Liver (tissue), 7 donors: ENCODE measurements at regions not wholly inside any gene's neighbourhood (a gene's known extent, or its start where the extent isn't known, plus 50 kb on each side); places are given as distances from the start of the nearest gene placed in this dataset.
"Not testable (repeated sequence)": the region's sequence is repeated elsewhere in the genome, so short reads cannot be mapped to it uniquely, and the experiment has no call there.

Source experiments
- DNase-seq: peaks from one replicate; pipeline ENCODE4 v3.0.0-alpha.2; 2017; ENCODE audit warnings: low spot score
- H3K27ac ChIP-seq, 2 donors: one replicate each; pipeline ENCODE4 v1.7.0; 2013; ENCODE audit warnings: inconsistent platforms in 2 of 2, low read length in 2 of 2, control low read depth in 1 of 2, low read depth in 1 of 2, mild to moderate bottlenecking in 1 of 2
- H3K27me3 ChIP-seq, 4 donors: one replicate each; pipeline versions ENCODE4 v1.6.1 to v1.7.0; 2013; ENCODE audit warnings: low read length in 3 of 4, inconsistent platforms in 1 of 4, mild to moderate bottlenecking in 1 of 4, moderate library complexity in 1 of 4; ENCODE audit not compliant: control insufficient read depth in 4 of 4, insufficient read depth in 4 of 4
- H3K36me3 ChIP-seq, 4 donors: one replicate each; pipeline versions ENCODE4 v1.6.1 to v1.7.0; 2013; ENCODE audit warnings: low read length in 3 of 4, mild to moderate bottlenecking in 3 of 4, low read depth in 1 of 4, moderate library complexity in 1 of 4; ENCODE audit not compliant: control insufficient read depth in 4 of 4, insufficient read depth in 3 of 4
- H3K4me1 ChIP-seq, 4 donors: one replicate each; pipeline versions ENCODE4 v1.6.1 to v1.7.0; 2013; ENCODE audit warnings: low read length in 3 of 4, mild to moderate bottlenecking in 3 of 4, moderate library complexity in 1 of 4; ENCODE audit not compliant: control insufficient read depth in 4 of 4, insufficient read depth in 4 of 4
- H3K4me3 ChIP-seq, 3 donors: one replicate each; pipeline versions ENCODE4 v1.6.1 to v1.7.0; 2013; ENCODE audit warnings: low read length in 3 of 3, control low read depth in 1 of 3, low read depth in 1 of 3, mild to moderate bottlenecking in 1 of 3
- H3K9ac ChIP-seq, 2 donors: one replicate each; pipeline ENCODE4 v1.7.0; 2013; ENCODE audit warnings: low read length in 2 of 2, mild to moderate bottlenecking in 2 of 2, moderate library complexity in 2 of 2, control low read depth in 1 of 2, low read depth in 1 of 2
- H3K9me3 ChIP-seq, 4 donors: one replicate each; pipeline versions ENCODE4 v1.6.1 to v1.7.0; 2013; ENCODE audit warnings: low read length in 3 of 4; ENCODE audit not compliant: control insufficient read depth in 4 of 4
- EGR1 ChIP-seq, 2 donors: IDR thresholded peaks; 2 replicates each; pipeline ENCODE4 v1.6.1; 2016 to 2018; ENCODE audit warnings: antibody characterized with exemption in 2 of 2, low read depth in 2 of 2
- FOXA1 ChIP-seq: IDR thresholded peaks from 2 replicates; pipeline ENCODE4 v1.6.1; 2016; ENCODE audit warnings: antibody characterized with exemption
- FOXA2 ChIP-seq: IDR thresholded peaks from 2 replicates; pipeline ENCODE4 v1.6.1; 2016; ENCODE audit warnings: antibody characterized with exemption
- HNF4A ChIP-seq, 2 donors: conservative IDR thresholded peaks; 2 replicates each; pipeline ENCODE4 v1.6.1; 2016; ENCODE audit warnings: antibody characterized with exemption in 2 of 2, mild to moderate bottlenecking in 2 of 2
- HNF4G ChIP-seq: IDR thresholded peaks from 2 replicates; pipeline ENCODE4 v1.6.1; 2016; ENCODE audit warnings: antibody characterized with exemption
- MAX ChIP-seq: IDR thresholded peaks from 2 replicates; pipeline ENCODE4 v1.6.1; 2016; ENCODE audit warnings: antibody characterized with exemption
- TAF1 ChIP-seq: conservative IDR thresholded peaks from 2 replicates; pipeline ENCODE4 v1.6.1; 2016; ENCODE audit warnings: antibody characterized with exemption, mild to moderate bottlenecking
- YY1 ChIP-seq: IDR thresholded peaks from 2 replicates; pipeline ENCODE4 v1.6.1; 2016; ENCODE audit warnings: antibody characterized with exemption, mild to moderate bottlenecking
- WGBS: extraction: QIAGEN DNeasy Blood & Tissue Kit; methylation state at CpG from one replicate; pipeline ENCODE4 v1.1.7; 2013; 5-methylcytosine and 5-hydroxymethylcytosine counted together
- TF ChIP-seq, protein P1 (sequence below): IDR thresholded peaks from 2 replicates; pipeline ENCODE4 v1.6.1; 2016; ENCODE audit warnings: antibody characterized with exemption
- TF ChIP-seq, protein P2 (sequence below): IDR thresholded peaks from 2 replicates; pipeline ENCODE4 v1.6.1; 2016; ENCODE audit warnings: antibody characterized with exemption
- donor health status: healthy.
- donor health status: healthy.
- donor health status: healthy.
- donor health status: healthy.

GRCh38 chr4:28835501-28835900, 1884.7 kb upstream of the PCDH7 start (continued):
- TF ChIP-seq, protein P1, sequence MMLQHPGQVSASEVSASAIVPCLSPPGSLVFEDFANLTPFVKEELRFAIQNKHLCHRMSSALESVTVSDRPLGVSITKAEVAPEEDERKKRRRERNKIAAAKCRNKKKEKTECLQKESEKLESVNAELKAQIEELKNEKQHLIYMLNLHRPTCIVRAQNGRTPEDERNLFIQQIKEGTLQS = no peak
- TF ChIP-seq, protein P2, sequence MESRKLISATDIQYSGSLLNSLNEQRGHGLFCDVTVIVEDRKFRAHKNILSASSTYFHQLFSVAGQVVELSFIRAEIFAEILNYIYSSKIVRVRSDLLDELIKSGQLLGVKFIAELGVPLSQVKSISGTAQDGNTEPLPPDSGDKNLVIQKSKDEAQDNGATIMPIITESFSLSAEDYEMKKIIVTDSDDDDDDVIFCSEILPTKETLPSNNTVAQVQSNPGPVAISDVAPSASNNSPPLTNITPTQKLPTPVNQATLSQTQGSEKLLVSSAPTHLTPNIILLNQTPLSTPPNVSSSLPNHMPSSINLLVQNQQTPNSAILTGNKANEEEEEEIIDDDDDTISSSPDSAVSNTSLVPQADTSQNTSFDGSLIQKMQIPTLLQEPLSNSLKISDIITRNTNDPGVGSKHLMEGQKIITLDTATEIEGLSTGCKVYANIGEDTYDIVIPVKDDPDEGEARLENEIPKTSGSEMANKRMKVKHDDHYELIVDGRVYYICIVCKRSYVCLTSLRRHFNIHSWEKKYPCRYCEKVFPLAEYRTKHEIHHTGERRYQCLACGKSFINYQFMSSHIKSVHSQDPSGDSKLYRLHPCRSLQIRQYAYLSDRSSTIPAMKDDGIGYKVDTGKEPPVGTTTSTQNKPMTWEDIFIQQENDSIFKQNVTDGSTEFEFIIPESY = no peak
- TF ChIP-seq FOXA2 (no peak), HNF4A (conservative IDR thresholded peaks at IDR 0.05) (no peak), TAF1 (no peak)

- no peaks in the 10 kb centered on the region for H3K36me3 ChIP-seq
- H3K27ac ChIP-seq = no peak overlapping the region
- H3K27me3 ChIP-seq = no peaks in the 10 kb centered on the region
- DNase-seq = no peak
- no peak for TF ChIP-seq EGR1 (IDR thresholded peaks at IDR 0.05; ENCODE audit: low read depth in 2 of 2)
- no peak for TF ChIP-seq YY1
- no peak for TF ChIP-seq FOXA1
- no peak for TF ChIP-seq HNF4G
- no peak overlapping the region for H3K9ac ChIP-seq
- 52% methylated on average over 6 of the region's 6 CpGs for WGBS
- no peak overlapping the region for H3K4me3 ChIP-seq
- no peaks in the 10 kb centered on the region for H3K9me3 ChIP-seq
- H3K4me1 ChIP-seq = no peaks in the 10 kb centered on the region
These were observed 1877.9 kb upstream of the PCDH7 start for GRCh38 chr4:28842271-28842670.

GRCh38 chr4:28845158-28845557, 1875.0 kb upstream of the PCDH7 start:
- H3K27me3 ChIP-seq = no peaks in the 10 kb centered on the region
- H3K27ac ChIP-seq = no peak overlapping the region
- no peak for DNase-seq
- TF ChIP-seq YY1 (no peak), HNF4G (no peak)
- TF ChIP-seq, protein P1 = no peak
- H3K36me3 ChIP-seq = no peaks in the 10 kb centered on the region
- H3K9ac ChIP-seq = no peak overlapping the region
- no peak overlapping the region for H3K4me3 ChIP-seq
- H3K4me1 ChIP-seq = no peaks in the 10 kb centered on the region
- H3K9me3 ChIP-seq = no peaks in the 10 kb centered on the region

DNA sequence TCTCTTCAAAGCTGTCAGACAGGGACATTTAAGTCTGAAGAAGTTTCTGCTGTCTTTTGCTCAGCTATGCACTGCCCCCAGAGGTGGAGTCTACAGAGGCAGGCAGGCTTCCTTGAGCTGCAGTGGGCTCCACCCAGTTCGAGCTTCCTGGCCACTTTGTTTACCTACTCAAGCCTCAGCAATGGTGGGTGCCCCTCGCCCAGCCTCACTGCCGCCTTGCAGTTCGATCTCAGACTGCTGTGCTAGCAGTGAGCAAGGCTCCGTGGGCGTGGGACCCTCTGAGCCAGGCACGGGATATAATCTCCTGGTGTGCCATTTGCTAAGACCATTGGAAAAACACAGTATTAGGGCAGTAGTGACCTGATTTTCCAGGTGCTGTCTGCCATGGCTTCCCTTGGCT, 1863.1 kb upstream of the PCDH7 start:
- H3K4me3 ChIP-seq, DNase-seq, H3K27ac ChIP-seq, H3K27me3 ChIP-seq, H3K9me3 ChIP-seq, H3K4me1 ChIP-seq, H3K9ac ChIP-seq, H3K36me3 ChIP-seq: not testable (repeated sequence)
- 77% methylated on average over 7 of the region's 7 CpGs for whole genome bisulfite sequencing

GRCh38 chr4:28868841-28869240, 1851.3 kb upstream of the PCDH7 start:
- Histone ChIP-seq H3K4me3 (no peak overlapping the region), H3K4me1 (no peaks in the 10 kb centered on the region), H3K9me3 (no peaks in the 10 kb centered on the region), H3K9ac (no peak overlapping the region), H3K27me3 (no peaks in the 10 kb centered on the region), H3K27ac (no peak overlapping the region), H3K36me3 (no peaks in the 10 kb centered on the region)
- WGBS = 66% methylated on average over 4 of the region's 4 CpGs
- TF ChIP-seq, protein P1 = no peak
- TF ChIP-seq MAX (no peak), FOXA1 (no peak), TAF1 (no peak), EGR1 (IDR thresholded peaks at IDR 0.05; ENCODE audit: low read depth in 2 of 2) (no peak)
- TF ChIP-seq, protein P2 = no peak
- DNase-seq = no peak
